Brain microvascular endothelial cell (primary cell): ENCODE measurements at regions not wholly inside any gene's neighbourhood (a gene's known extent, or its start where the extent isn't known, plus 50 kb on each side); places are given as distances from the start of the nearest gene placed in this dataset.
A peak's percentile ranks its signal among the peaks of the same experiment; 100 is the strongest.
"Not testable (repeated sequence)": the region's sequence is repeated elsewhere in the genome, so short reads cannot be mapped to it uniquely, and the experiment has no call there.

Source experiments
- DNase-seq: peaks from one replicate; pipeline ENCODE4 v3.0.0-alpha.2; 2020
- H3K27ac ChIP-seq: fragments of 250-450 bp; sonication (Bioruptor Pico); 2 replicates; pipeline ENCODE4 v1.5.1; 2020; ENCODE audit warnings: mild to moderate bottlenecking, moderate library complexity
- H3K27me3 ChIP-seq: fragments of 250-450 bp; sonication (Bioruptor Pico); replicated peaks from 2 replicates; pipeline ENCODE4 v1.5.1; 2020; ENCODE audit warnings: mild to moderate bottlenecking
- H3K36me3 ChIP-seq: fragments of 250-450 bp; sonication (Bioruptor Pico); replicated peaks from 2 replicates; pipeline ENCODE4 v1.5.1; 2020; ENCODE audit warnings: mild to moderate bottlenecking
- H3K4me3 ChIP-seq: 2 replicates; pipeline ENCODE4 v1.5.1; 2011; ENCODE audit warnings: low read depth, mild to moderate bottlenecking, control low read depth, low read length, moderate library complexity
- CTCF ChIP-seq: IDR thresholded peaks from 2 replicates; pipeline ENCODE4 v1.5.1; 2011; ENCODE audit warnings: low read depth, mild to moderate bottlenecking, moderate library complexity, low read length, control low read depth, inconsistent platforms; ENCODE audit errors: missing control alignments
- in situ Hi-C: cut with HindIII; loops from 2 replicates; pipeline ENCODE4 v1.10.0; 2017; ENCODE audit warnings: low sequenced_read_pairs, low pct_ligation_motif_present

GRCh38 chr10:4241724-4242345 is 456.8 kb upstream of the KLF6 start:
- in situ Hi-C loops, result loop anchor here (10.0 kb wide), 1 partner anchor 523 kb away; no protein-coding TSS in a partner anchor
- peak; percentile 100 for DNase-seq
- TF ChIP-seq CTCF, result no peak
- peak overlapping the region; percentile 100 for H3K27ac ChIP-seq
- H3K36me3 ChIP-seq, result no peaks in the 10 kb centered on the region
- H3K4me3 ChIP-seq, result peak overlapping the region; percentile 35
- no peaks in the 10 kb centered on the region for H3K27me3 ChIP-seq

- H3K36me3 ChIP-seq, result no peaks in the 10 kb centered on the region
- no peak for TF ChIP-seq CTCF
- H3K4me3 ChIP-seq, result no peak overlapping the region
- H3K27me3 ChIP-seq, result no peaks in the 10 kb centered on the region
- DNase-seq, result peak; percentile 80
- H3K27ac ChIP-seq, result peak overlapping the region; percentile 100
- in situ Hi-C loops, result loop anchor here (10.0 kb wide), 1 partner anchor 524 kb away; no protein-coding TSS in a partner anchor
Observed at GRCh38 chr10:4240608-4241197, 455.7 kb upstream of the KLF6 start.

GRCh38 chr10:4239186-4239585 is 454.2 kb upstream of the KLF6 start:
- Histone ChIP-seq H3K27ac (no peak overlapping the region), H3K36me3 (no peaks in the 10 kb centered on the region), H3K4me3 (no peak overlapping the region), H3K27me3 (no peaks in the 10 kb centered on the region)
- TF ChIP-seq CTCF, result no peak
- in situ Hi-C loops, result no loop called here
- DNase-seq, result no peak

GRCh38 chr10:4236905-4237304 is 451.9 kb upstream of the KLF6 start:
- H3K27me3 ChIP-seq, H3K36me3 ChIP-seq, in situ Hi-C loops, DNase-seq, H3K4me3 ChIP-seq, H3K27ac ChIP-seq: not testable (repeated sequence)

- peak; percentile 9 for TF ChIP-seq CTCF
- Histone ChIP-seq H3K27ac (no peak overlapping the region), H3K36me3 (no peaks in the 10 kb centered on the region), H3K27me3 (no peaks in the 10 kb centered on the region), H3K4me3 (no peak overlapping the region)
- no peak for DNase-seq
- in situ Hi-C loops, result no loop called here
Observed at GRCh38 chr10:4234661-4235060, 449.7 kb upstream of the KLF6 start.

- in situ Hi-C loops, result no loop called here
- Histone ChIP-seq H3K36me3 (no peaks in the 10 kb centered on the region), H3K4me3 (no peak overlapping the region), H3K27ac (no peak overlapping the region), H3K27me3 (no peaks in the 10 kb centered on the region)
- no peak for DNase-seq
- no peak for TF ChIP-seq CTCF
Observed at GRCh38 chr10:4231439-4231838, 446.4 kb upstream of the KLF6 start.
